ENCODE measurements at regions not wholly inside any gene's neighbourhood (a gene's known extent, or its start where the extent isn't known, plus 50 kb on each side); places are given as distances from the start of the nearest gene placed in this dataset.

DNA sequence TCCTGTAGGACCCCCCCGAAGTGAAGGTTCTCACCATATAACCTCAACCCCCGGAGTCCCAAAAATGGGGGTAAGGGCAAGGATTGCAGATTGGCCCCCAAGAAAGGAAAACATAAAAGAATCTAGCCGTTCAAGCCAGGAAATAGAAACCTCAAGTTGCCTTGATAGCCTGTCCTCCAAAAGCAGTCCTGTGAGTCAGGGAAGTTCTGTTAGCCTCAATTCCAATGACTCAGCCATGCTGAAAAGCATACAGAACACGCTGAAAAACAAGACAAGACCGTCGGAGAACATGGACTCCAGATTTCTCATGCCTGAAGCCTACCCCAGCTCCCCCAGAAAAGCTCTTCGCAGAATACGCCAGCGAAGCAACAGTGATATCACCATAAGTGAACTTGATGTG is 344.2 kb upstream of the RGS6 start:
- DNase-seq, result no peak

DNA sequence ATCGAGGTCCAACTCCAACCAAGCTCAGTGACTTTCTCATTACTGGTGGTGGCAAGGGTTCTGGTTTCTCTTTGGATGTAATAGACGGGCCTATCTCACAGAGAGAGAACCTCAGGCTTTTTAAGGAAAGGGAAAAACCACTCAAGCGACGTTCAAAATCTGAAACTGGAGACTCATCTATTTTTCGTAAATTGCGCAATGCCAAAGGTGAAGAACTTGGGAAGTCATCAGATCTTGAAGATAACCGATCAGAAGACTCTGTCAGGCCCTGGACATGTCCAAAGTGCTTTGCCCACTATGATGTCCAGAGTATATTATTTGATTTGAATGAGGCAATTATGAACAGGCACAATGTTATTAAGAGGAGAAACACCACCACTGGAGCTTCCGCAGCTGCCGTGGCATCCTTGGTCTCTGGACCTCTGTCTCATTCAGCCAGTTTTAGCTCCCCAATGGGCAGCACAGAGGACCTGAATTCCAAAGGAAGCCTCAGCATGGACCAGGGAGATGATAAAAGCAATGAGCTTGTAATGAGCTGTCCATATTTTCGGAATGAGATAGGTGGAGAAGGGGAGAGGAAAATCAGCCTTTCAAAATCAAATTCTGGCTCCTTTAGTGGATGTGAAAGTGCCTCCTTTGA is 343.5 kb upstream of the RGS6 start:
- DNase-seq, result no peak

DNA sequence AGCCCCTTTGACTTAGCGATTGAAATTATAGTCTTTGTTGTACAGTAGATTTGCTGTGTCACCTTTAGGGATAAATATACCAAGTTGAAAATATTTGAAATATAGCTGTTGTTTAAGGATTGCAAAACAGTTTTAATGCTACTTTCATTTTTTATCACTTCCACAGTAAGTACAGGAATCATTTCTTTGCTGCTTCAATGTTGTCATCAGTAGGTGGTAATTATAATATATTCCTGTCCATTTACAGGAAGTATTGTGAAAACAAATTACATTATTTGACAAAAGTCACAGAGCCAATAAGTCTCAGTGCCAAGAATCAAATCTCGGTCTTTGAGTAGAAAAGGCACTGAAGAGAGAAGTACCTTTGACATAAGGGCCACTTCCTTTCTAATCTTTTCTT is 342.6 kb upstream of the RGS6 start:
- DNase-seq, result no peak

DNA sequence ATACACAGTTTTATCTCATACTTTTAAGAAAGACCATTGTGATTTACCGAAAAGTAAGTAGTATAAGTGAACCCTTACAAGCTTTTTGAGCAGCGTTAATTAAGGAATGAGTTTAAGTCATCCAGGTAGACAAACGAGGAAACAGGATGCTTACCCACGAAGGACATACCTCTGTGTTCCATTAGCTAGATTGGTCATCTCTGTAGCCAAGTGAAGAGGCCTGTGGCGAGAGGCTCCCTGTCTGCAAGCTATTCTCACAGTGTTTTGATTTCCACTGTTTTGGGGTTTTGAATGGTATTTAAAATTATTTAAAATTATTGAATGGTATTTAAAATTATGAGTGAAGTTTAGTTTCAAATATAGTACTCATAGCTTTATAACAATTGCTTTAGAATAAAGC is 342.1 kb upstream of the RGS6 start:
- no peak for DNase-seq

DNA sequence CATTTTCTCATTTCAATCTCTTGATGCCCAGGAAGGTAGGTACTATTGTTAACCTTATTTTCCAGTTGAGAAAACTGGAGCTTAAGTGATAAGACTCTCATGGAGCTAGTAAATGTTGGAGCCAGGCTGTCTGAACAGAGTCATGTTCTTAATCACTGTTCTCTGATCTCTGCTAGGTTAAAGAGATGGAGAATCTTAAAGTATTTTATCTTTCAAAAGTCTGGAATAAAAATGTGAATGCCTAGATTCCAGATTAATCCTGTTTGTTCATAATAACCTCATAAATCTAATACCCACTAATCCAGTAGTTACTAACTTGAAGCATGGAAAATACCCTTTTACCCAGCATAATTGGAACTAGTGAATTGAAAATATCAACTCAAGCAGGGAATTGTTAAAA is 341.0 kb upstream of the RGS6 start:
- DNase-seq, result no peak

DNA sequence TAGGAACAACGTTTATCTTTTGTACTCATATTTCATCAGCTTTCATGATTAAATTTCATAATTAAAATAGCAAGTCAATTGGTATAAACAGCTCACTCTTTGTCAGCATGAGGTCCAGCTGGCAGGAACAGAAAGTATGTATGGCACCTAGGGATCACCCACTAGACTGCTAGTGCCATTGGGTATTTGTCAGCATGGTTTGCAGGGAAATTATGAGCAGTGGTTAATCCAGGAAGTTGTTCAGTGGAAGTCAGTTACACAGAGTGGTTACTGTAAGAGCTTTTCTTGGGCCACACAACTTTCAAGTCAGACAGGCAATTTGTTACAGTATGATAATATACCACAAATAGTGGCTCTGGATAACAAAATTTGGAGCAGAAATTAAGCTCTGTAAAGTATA is 340.3 kb upstream of the RGS6 start:
- peak; percentile 12 for DNase-seq

DNA sequence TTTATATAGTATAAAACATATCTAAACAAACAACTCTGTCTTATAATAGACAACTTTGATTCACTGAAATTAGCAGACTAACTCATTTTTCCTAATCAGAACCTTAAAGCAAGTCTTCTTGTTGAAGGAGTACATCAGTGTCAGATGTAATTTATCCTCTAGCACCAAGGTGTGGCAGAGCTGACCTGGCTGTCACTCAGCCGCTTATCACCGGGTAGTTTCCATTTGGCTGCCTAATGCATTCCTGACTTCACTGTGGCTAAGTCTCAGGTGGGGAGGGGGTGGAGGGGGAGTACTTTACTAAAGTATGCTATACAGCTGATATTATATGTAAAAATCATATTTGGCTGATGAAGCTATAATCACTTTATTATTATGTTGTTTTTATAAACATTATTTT is 339.9 kb upstream of the RGS6 start:
- peak; percentile 20 for DNase-seq

DNA sequence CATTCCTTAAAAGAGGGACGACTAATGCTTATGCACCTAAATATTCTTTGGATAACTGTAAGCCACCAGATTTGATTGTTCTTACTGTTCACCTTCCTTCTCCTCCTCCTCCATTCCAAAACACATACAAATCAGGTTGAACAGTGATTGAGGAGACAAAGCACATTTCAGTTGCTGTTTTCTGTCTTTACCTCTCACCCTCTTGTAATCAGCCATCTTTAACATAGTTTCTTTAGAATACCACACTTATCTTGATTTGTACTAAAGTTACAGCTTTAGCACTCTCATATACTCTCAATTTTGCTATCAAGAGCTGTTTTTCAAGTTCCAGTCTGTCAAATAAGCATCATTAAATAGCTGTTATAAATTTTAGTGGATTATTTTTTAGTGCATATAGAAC is 338.3 kb upstream of the RGS6 start:
- DNase-seq, result no peak

DNA sequence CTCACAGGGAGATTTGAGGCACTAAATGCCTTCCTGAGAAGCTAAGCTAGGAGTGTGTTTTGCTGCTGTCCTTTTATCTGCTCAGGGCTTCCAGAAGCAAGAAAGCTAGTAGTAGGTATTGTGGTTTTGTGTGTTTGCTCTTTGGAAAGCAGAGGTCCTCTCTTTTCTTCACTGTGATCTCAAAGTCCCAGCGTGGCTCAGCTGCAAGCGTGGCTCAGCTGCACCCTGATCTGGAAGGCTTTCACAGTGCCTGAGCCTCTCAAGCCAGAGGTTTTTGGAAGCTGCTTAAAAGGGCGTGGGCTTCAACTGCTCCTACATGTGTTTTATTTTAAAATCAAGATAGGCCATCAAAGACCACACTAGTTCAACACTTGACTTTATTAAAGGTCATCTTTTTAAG is 337.4 kb upstream of the RGS6 start:
- no peak for DNase-seq

DNA sequence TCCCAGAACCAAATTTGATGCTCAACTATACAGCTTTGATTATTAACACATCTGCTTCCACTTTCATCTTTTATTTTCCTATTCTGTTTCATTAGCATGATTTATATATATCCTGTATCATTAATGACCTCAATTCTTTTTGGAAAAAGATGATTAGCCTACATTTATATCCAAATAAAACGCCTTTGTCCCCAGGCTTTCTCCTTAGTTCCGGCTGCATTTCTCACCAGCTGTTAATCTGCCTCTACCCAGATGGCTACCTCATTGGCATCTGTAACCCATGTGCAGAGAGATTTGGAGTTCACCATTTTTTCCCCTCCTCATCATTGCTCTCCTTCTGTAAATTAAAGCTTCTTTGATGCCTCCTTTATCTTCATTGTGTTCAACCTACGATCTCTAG is 336.8 kb upstream of the RGS6 start:
- DNase-seq, result peak; percentile 67

DNA sequence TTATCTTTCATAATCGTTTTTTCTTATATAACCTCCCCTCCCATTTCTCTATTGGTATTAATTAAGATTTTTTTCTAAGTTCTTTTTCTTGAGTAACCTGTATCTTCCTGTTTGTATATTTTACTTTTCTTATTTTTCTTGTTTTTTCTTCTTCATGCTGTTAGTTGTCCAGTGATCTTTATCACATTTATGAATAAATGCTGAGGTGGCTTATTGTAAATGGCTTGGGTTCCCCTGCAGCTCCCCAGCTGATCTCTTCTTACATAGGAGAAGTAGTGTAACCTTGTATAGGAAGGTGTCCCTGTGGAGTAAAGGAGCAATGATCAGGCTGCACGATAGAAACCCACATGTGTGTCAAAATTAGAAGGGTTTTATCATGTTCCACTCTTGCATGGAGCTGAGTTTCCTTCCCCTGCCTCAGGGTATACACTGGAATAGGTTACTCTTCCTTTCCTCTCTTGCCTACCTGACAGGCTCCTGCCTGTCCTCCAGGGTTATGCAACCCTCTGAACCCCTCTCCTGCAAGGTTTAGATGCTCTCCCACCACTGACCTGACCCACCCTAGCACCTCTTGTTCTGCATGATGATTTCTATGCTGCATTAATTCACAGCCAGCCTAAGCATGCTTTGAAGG is 334.8 kb upstream of the RGS6 start:
- no peak for DNase-seq

DNA sequence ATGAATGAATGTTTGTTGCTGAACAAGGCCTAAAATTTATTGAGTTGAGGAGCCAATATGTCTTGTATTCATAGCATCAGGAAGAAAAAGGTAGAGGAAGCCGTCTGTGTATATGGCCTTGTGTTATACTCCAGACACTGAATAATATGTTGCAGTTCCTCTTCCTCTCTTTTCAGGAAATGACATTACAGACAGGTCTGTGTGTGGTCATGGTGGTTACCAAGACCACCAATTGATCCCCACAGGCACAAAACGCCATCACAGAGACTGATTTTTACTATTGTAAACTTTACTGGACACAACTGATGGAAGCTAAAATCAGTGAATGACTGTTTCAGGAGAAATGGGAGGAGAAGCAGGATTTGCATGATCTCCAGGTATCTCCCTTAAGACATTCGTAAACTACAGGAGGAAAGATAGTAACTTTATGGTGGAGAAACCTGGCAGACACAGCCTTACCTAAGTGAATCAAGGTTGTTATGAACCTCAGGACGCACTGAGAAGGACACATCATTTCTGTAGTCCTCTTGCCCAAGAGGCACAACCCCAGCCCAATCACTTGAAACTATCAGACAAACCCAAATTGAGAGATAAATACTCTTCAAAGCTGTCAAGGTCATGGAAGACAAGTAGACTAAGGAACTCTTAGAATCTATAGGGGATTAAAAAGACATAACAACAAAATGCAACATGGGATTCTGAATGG is 334.1 kb upstream of the RGS6 start:
- DNase-seq, result no peak

DNA sequence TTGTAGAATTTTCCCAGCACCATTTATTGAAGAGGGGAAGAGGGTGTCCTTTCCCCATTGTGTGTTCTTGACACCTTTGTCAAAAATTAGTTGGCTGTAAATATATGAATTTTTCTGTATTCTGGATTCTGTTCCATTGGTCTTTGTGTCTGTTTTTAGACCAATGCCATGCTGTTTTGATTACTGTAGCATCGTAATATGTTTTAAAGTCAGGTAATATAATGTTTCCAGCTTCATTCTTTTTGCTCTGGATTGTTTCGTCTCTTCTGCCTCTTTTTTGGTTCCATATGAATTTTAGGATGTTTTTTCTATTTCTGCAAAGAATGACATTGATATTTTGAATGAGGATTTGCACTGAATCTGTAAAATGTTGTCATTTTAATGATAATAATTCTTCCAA is 331.9 kb upstream of the RGS6 start:
- DNase-seq, result no peak

DNA sequence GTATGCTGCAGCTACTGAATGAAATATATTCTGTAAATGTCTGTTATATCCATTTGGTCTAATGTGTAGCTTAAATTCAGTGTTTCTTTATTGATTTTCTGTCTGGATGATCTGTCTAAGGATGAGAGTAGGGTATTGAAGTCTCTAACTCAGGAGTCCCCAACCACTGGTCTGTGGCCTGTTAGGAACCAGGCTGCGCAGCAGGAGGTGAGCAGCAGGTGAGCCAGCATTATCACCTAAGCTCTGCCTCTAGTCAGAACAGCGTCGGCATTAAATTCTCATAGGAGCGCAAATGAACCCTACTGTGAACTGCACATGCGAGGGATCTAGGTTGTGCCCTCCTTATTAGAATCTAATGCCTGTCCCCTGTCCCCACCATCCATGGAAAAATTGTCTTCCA is 329.7 kb upstream of the RGS6 start:
- DNase-seq, result no peak

DNA sequence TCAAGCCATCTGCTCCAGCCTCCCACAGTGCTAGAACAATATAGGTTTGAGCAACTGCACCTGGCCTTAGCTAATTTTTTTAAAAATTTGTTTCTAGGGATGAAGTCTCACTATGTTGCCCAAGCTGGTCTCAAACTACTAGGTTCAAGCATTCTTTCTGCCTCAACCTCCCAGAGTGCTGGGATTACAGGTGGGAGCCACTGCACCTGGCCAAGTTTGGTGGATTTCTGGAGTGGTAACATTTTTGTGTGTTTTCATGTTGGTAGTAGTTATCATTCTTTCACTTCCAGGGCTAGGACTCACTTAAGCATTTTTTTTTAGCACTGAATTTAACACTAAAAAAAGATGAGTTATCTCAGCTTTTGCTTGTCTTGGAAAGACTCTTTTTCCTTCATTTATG is 328.0 kb upstream of the RGS6 start:
- no peak for DNase-seq

DNA sequence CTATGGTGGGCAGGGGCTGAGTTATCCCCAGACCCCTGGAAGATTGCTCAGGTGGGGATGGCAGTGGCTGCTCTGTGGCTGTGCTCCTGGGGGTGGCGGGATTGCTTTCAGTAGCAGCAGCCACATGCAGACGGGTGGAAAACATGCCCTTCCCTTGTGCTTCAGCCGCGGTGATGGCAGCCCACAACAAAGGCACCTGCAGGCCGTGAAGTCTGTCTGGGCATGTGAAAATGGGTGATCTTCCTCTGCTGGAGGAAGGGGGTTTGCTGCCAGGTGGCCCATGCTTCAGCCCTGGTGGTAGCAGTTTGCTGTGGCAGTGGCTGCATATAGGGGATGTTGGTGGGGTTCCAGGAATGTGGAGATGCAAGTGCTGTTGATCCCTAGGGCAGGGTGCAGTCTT is 326.2 kb upstream of the RGS6 start:
- no peak for DNase-seq

DNA sequence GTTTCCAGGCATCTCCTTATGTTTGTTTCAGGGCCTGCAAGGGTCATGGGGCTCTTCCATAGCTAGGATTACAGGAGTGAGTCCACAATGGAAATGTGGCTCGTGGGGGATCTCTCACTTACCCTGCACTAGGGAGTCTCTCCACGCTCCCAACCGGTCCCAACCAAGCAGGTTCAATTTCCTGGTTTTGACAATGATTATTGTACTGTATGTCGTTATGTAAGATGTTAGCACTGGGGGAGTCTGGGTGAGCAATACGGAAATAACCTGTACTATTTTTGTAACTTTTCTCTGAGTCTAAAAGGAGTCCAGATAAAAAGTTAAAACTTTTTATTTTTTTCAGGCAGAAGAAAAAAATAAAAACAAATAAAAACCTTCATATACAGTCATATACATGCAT is 325.7 kb upstream of the RGS6 start:
- DNase-seq, result no peak

DNA sequence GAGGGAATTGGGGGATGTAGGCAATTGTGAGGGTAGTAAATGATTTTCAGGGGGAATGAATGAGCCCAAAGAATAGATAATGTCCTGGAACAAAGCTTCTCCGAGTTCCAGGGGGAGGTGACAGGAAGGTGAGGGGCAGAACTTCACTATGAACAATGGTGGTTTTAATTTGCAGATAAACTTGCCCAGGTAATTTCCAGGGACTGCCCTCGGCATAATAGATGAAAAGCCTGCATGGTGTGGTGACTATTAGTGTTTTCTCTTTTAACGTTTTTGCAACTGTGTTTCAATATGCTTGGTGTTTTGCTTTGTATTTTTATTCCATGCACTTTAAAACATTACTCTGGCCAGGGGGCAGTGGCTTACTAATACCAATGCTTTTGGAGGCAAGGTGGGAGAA is 325.2 kb upstream of the RGS6 start:
- DNase-seq, result no peak

DNA sequence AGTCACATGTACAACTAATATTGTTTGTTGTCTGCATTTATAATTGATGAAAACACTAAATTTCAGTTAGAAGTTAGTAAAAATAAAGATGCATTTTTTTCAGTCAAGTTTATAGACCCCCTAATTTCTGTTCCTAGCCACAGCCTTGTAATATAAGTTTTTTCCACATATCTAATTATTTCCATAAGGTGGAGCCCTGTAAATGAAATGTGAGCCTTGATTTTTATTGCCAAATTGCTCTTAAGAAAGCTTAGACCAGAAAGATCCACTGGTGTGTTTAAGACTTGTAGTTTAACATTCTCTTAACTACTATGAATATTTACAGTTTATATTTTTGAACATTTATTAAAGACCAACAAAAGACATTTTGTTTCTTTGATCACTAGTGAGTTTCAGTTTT is 322.1 kb upstream of the RGS6 start:
- DNase-seq, result peak; percentile 59

DNA sequence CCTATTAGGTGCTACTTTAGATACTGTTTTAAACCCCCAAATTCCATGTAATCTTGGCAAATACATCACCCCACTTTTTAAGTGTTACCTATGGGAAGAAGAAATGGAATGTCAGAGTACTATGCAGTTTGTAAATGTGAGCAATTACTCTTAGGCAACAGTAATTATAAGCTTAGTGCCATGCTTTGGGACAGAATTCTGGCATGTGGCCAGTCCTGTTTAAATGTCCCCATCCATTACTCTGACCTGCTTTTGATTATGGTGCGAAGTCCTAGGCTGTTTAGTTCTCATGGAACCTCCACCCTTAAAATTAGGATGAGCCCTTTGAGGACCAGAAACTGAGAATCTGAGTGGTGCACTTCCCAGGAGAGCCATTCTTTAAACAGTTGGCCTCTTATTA is 321.4 kb upstream of the RGS6 start:
- DNase-seq, result no peak

DNA sequence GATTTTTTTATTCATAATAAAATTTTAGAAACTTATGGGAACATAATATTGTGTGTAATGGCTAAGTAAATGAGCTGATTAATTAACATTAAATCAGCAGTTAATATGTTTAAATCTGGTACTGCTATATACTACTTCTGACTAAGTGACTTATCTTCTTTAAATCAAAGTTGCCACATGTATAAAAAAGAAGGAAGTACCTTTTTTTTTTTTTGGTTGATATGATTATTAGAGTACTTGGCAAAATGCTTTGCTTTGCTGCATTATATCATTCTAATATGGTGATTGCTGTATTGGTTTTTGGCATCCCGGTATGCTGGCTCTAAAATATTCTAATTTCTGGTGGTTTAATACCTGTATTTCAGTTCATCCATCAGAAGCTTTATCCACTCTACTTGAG is 319.1 kb upstream of the RGS6 start:
- no peak for DNase-seq

DNA sequence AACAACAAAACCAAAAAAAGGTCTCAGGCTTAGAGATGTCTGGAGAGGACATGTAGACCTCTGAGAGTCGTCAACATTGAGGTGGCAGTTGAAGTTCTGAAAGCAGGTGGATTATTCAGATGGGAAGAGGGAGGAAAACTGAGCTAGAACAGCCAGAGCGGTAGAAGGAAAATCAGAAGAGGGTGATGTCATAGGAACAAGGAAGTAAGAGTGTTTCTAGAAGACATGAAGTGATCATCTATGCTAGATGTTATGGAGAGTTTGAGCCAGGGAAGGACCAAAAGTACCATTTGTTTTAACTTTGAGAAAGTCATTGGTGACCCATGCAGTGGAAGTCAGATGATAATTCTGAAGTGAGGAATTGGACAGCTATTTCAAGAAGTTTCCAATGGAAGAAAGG is 316.2 kb upstream of the RGS6 start:
- no peak for DNase-seq

DNA sequence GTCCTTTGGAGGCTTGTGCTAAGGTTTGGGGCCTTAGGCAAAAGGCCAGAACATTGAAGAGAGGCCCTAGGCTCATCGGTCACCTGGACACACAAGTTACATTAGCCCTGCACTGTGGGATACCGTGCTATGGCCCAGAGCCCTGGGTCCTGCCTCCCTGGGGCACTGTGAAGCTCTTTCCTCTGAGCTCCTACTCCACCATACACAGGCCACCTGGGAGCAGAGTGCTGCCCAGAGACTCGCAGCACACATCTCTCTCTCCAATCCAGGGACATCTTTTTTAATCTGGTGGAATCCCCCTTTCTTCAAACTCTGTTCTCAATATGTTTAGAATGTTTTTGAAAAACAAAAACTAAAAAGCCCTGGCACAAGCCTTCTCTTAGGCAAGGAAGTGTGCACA is 314.2 kb upstream of the RGS6 start:
- DNase-seq, result no peak

DNA sequence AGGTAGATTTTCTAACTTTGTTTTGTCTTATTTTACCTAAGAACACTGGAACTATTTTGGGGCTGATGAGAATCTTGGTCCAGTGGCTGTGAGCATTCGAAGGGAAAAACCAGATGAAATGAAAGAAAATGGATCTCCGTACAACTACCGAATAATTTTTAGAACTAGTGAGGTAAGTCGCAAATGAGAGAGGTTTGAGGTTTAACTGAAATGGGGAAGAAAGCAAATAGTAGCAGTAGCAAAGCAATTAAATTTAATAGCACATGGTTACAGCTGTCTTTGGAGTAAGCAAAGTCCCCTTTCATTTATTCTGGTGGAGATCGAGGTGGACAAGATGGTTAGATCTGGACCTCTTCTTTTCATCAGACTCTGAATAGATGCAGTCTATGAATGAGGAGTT is 313.5 kb upstream of the RGS6 start:
- no peak for DNase-seq

DNA sequence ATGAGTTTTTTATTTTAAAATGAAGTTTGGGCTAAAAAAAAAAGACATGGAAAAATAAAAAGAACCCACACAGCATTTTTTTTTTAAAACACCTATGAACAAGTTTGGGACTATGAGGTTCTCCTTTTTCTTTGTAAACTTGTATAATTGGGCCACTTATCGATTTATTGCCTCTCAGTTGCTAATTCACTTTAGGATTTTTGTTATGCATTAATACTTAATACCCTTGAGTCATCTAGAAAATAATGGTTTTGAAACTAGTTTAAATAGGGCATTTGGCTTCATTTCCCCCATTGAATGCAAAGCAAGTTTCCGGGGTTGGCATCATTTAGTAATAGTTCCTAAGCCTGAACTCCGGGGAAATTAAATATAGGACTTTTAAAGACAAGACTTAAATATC is 312.8 kb upstream of the RGS6 start:
- no peak for DNase-seq
